Fibroblast of skin of right biceps (primary cell): ENCODE measurements at regions not wholly inside any gene's neighbourhood (a gene's known extent, or its start where the extent isn't known, plus 50 kb on each side); places are given as distances from the start of the nearest gene placed in this dataset.
"Not testable (repeated sequence)": the region's sequence is repeated elsewhere in the genome, so short reads cannot be mapped to it uniquely, and the experiment has no call there.

Experiments used
- DNase-seq: peaks from one replicate; pipeline ENCODE4 v3.0.0-alpha.2; 2013

DNA sequence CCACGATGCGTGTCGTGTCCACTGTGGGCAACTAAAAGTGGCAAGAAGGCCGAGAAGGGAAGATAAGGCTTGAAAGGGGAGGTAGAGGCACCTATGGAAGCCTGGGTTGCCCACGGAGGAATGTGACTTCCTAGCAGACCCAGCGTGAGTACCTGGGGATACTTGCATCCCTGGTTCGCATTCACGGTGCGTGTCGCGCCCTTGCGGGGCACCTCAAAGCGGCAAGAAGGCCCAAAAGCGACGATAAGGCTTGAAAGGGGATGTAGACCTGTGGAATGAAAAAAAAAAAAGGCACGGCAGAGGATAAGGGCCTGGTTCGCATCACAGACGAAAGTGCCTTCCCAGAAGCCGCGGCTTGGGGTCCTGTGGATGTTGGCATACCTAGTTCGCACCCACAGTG is 282.9 kb downstream of the ALG10 start:
- no peak for DNase-seq

DNA sequence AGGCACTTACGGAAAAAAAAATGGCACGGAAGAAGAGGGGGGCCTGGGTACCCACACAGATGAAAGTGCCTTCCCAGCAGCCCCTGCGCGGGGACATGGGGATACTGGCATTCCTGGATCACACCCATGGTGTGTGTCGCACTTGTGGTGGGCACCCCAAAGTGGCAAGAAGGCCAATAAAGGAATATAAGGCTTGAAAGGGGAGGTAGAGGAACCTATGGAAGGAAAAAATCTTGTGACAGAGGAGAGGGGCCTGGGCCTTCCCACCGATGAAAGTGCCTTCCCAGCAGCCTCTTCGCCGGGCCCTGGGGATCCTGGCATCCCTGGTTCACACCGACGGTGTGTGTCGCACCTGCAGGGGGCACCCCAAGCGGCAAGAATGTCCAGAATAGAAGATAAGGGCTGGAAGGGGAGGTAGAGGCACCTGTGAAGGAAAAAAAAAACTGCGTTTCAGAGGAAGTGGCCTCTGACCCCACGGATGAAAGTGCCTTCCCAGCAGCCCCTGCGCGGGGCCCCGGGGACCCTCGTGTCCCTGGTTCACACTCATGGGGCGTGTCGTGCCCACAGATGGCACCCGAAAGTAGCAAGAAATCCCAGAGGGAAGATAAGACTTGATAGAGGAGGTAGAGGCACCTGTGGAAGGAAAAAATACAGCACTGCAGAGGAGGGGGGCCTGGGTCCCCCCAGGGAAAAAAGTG is 284.0 kb downstream of the ALG10 start:
- no peak for DNase-seq

DNA sequence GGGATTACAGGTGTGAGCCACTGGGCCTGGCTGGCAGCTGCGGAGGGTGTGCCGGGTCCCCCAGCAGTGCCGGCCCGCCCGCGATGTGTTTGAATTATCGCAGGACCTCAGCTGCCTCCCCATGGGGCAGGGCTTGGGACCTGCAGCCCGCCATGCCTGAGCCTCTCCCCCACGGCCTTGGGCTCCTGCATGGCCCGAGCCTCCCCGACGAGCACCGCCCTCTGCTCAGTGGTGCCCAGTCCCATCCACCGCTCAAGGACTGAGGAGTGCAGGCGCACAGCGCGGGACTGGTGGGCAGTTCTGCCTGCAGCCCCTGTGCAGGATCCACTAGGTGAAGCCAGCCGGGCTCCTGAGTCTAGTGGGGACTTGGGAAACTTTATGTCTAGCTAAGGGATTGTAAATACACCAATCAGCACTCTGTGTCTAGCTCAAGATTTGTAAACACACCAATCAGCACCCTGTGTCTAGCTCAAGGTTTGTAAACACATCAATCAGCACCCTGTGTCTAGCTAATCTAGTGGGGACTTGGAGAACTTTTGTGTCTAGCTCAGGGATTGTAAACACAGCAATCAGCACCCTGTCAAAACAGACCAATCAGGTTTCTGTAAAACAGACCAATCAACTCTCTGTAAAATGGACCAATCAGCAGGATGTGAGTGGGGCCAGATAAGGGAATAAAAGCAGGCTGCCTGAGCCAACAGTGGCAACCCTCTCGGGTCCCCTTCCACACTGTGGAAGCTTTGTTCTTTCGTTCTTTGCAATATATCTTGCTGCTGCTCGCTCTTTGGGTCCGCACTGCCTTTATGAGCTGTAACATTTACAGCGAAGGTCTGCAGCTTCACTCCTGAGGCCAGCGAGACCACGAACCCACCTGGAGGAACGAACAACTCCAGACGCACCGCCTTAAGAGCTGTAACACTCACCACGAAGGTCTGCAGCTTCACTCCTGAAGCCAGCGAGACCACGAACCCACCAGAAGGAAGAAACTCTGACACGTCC is 287.8 kb downstream of the ALG10 start:
- not testable (repeated sequence) for DNase-seq

- no peak for DNase-seq
Measured at GRCh38 chr12:34311337-34311736, 289.0 kb downstream of the ALG10 start.

- no peak for DNase-seq
Measured at GRCh38 chr12:34327671-34328070, 305.4 kb downstream of the ALG10 start.

DNA sequence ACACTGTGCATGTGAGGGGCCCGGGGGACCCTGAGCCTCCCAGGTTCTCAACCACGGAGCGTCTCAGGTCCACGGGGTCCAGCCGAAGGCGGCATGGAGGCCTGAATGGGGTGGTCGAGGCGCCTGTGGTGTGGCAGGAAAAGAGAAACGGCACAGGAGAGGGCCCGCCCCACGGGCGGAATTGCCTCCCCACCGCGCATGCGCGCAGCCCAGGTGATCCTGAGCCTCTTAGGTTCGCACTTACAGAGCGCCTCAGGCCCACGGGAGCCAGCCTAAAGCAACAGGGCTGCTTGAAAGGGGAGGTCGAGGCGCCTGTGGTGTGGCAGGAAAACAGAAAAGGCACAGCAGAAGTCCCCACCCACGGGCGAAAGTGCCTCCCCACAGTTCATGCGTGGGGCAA is 311.0 kb downstream of the ALG10 start:
- no peak for DNase-seq

- DNase-seq = no peak
Measured at GRCh38 chr12:34334538-34334937, 312.2 kb downstream of the ALG10 start.

DNA sequence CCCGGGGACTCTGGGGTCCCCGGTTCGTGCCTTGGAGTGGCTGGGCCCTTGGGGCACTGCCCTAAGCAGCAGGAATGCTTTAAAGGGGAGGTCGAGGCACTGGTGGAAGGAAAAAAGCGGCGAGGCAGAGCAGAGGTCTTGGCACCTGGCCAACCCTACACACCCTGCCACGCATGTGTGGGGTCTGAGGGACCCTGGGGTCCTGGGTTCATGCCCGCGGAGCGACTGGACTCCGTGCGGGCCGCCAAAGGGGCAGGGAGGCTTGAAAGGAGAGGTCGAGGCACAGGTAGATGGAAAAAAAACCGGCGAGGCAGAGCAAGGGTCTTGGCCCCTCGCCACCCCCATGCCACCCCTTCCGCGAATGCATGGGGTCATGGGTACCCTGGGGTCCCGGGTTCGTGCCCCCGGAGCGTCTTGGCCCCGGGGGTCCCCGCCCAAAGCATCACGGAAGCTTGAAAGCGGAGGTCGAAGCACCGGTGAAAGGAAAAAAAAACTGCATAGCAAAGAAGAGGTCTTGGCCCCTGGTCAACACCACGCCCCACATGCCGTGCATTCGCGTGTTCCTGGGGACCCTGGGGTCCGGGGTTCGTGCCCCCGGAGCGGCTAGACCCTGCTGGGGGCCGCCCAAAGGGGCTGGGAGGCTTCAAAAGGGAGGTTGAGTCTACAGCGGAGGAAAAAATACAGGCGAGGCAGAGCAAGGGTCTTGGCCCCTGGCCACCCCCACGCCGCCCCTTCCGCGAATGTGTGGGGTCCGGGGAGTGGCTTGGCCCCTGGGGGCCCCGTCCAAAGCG is 312.9 kb downstream of the ALG10 start:
- DNase-seq = no peak

DNA sequence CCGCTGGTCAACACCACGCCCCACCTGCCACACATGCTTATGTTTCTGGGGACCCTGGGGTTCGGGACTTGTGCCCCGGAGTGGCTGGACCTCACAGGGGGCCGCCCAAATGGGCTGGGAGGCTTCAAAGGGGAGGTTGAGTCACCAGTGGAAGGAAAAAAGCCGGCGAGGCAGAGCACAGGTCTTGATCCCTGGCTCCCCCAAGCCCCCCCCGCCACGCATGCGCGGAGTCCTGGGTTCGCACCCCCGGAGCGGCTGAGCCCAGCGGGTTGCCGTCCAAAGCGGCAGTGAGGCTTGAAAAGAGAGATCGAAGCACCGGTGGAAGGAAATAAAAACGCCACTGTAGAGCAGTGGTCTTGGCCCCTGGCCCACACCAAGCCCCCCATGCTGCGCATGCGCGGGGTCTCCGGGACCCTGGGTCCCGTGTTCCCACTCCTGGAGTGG is 313.5 kb downstream of the ALG10 start:
- DNase-seq = no peak

DNA sequence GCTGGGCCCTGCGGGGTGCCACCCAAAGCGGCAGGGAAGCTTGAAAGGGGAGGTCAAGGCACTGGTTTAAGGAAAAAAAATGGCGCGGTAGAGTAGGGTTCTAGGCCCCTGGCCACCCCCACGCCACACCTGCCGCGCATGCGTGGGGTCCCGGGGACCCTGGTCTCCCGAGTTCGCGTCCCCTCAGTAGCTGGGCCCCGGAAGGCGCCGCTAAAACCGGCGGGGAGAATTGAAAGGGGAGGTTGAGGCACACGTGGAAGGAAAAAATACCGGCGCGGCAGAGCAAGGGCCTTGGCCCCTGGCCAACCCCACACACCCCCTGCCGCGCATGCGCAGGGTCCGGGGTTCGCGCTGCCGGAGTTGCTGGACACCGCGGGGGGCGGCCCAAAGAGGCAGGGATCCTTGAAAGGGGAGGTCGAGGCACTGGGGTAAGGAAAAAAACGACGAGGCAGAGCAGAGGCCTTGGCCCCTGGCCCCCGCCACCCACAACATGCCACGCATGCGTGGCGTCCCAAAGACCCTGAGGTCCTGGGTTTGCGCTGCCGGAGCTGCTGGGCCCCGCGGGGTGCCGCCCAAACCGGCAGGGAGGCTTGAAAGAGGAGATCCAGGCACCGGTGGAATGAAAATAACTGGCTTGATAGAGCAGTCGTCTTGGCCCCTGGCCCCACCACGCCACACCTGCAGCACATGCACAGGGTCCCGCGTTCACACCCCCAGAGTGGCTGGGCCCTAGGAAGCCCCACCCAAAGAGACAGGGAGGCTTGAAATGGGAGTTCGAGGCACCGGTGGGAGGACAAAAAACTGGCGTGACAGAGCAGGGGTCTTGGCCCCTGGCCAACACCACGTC is 314.5 kb downstream of the ALG10 start:
- DNase-seq = no peak

GRCh38 chr12:34338751-34339150 is 316.5 kb downstream of the ALG10 start:
- no peak for DNase-seq

- no peak for DNase-seq
Measured at GRCh38 chr12:34339922-34340321, 317.6 kb downstream of the ALG10 start.

GRCh38 chr12:34340534-34341361 is 318.5 kb downstream of the ALG10 start:
- no peak for DNase-seq

DNA sequence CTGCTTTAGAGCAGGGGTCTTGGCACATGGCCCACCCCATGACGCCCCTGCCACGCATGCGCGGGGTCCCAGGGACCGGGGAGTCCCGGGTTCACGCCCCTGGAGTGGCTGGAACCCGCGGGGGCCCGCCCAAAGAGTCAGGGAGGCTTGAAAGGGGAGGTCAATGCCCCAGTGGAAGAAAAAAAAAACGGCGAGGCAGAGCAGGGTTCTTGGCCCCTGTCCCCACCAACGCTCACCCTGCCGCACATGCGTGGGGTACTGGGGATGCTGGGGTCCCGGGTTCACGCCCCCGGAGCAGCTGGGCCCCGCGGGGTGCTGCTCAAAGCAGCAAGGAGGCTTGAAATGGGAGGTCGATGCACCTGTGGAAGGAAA is 319.1 kb downstream of the ALG10 start:
- DNase-seq = no peak

GRCh38 chr12:34342048-34342447 is 319.8 kb downstream of the ALG10 start:
- DNase-seq = no peak

- DNase-seq = no peak
Measured at GRCh38 chr12:34343345-34343744, 321.0 kb downstream of the ALG10 start.

DNA sequence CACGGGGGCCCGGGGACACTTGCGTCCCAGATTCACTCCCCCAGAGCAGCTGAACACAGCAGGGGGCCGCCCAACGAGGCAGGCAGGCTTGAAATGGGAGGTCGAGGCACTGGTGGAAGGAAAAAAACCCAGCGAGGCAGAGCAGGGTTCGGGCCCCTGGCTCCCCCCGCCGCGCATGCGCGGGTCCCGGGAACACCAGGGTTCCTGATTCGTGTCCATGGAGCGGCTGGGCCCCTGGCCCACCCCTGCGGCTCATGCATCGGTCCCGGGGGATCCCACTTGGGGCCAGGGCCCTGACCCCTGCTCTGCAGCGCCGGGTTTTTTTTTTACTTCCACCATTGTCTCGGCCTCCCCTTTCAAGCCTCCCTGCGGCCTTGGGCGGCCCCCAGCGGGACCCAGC is 321.5 kb downstream of the ALG10 start:
- no peak for DNase-seq

- no peak for DNase-seq
Measured at GRCh38 chr12:34344851-34345522, 322.7 kb downstream of the ALG10 start.

GRCh38 chr12:34345801-34346200 is 323.5 kb downstream of the ALG10 start:
- no peak for DNase-seq

- DNase-seq = no peak
Measured at GRCh38 chr12:34346372-34347034, 324.2 kb downstream of the ALG10 start.
